Osteoblast (primary cell): ENCODE measurements at regions not wholly inside any gene's neighbourhood (a gene's known extent, or its start where the extent isn't known, plus 50 kb on each side); places are given as distances from the start of the nearest gene placed in this dataset.

ENCODE experiments used
- DNase-seq: peaks from one replicate; pipeline ENCODE4 v3.0.0; 2011; ENCODE audit warnings: low spot score, mixed read lengths; ENCODE audit not compliant: insufficient read length; ENCODE audit errors: missing footprints
- H2AFZ ChIP-seq: 2 replicates; pipeline ENCODE4 v1.6.0; 2011; ENCODE audit warnings: mild to moderate bottlenecking, low read length
- H3K27ac ChIP-seq: 2 replicates; pipeline ENCODE4 v1.5.1; 2011; ENCODE audit warnings: mild to moderate bottlenecking, low read depth, low read length, moderate library complexity
- H3K27me3 ChIP-seq: 2 replicates; pipeline ENCODE4 v1.6.0; 2012; ENCODE audit warnings: mild to moderate bottlenecking, control low read depth, inconsistent platforms, low read length, moderate library complexity; ENCODE audit not compliant: insufficient read depth
- H3K36me3 ChIP-seq: 2 replicates; pipeline ENCODE4 v1.5.1; 2011; ENCODE audit warnings: mild to moderate bottlenecking, low read length, control low read depth, moderate library complexity; ENCODE audit not compliant: insufficient read depth
- H3K4me1 ChIP-seq: 2 replicates; pipeline ENCODE4 v1.5.1; 2011; ENCODE audit warnings: mild to moderate bottlenecking, low read length, control low read depth, moderate library complexity; ENCODE audit not compliant: insufficient read depth
- H3K4me2 ChIP-seq: 2 replicates; pipeline ENCODE4 v1.6.0; 2011; ENCODE audit warnings: mild to moderate bottlenecking, low read length; ENCODE audit not compliant: insufficient read depth
- H3K4me3 ChIP-seq: fragments of 200-600 bp; sonication (generic); 3 replicates; pipeline ENCODE4 v1.5.1; 2012; ENCODE audit warnings: mild to moderate bottlenecking, low read length, inconsistent platforms; ENCODE audit not compliant: insufficient read depth
- H3K79me2 ChIP-seq: 2 replicates; pipeline ENCODE4 v1.6.0; 2012; ENCODE audit warnings: mild to moderate bottlenecking, low read length, control low read depth, inconsistent platforms; ENCODE audit not compliant: insufficient read depth
- H3K9me3 ChIP-seq: 2 replicates; pipeline ENCODE4 v1.5.1; 2011; ENCODE audit warnings: low read depth, low read length, control low read depth
- H4K20me1 ChIP-seq: 2 replicates; pipeline ENCODE4 v1.6.0; 2012; ENCODE audit warnings: mild to moderate bottlenecking, low read length, control low read depth; ENCODE audit not compliant: insufficient read depth
- TF ChIP-seq, protein P1 (sequence below): IDR thresholded peaks from 2 replicates; pipeline ENCODE4 v1.5.1; 2011; ENCODE audit warnings: mild to moderate bottlenecking, low read depth, low read length, moderate library complexity; ENCODE audit errors: extremely low read depth

DNA sequence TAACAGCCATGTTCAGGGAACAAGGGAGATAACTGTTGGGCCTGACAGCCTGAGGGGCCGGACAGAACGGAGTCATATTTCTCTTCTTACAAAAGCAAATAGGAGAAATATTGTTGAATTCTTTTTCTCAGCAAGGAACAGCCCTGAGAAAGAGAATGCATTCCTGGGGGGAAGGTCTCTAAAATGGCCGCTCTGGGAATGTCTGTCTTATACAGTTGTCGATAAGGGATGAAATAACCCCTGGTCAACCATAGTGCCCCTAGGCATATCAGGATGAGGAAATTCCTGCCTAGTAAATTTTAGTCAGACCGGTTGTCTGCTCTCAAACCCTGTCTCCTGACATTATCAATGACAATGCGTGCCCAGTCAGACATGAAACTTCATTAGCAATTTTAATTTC lies 1925.5 kb downstream of the PCDH7 start:
- no peaks in the 10 kb centered on the region for H3K27me3 ChIP-seq

GRCh38 chr4:32658019-32658418 lies 1937.8 kb downstream of the PCDH7 start:
- Histone ChIP-seq H3K4me2 (no peak overlapping the region), H3K36me3 (no peaks in the 10 kb centered on the region), H2AFZ (no peak overlapping the region), H3K4me3 (no peak overlapping the region), H3K9me3 (peaks cover 5% of the 10 kb centered on the region), H4K20me1 (no peaks in the 10 kb centered on the region), H3K27me3 (no peaks in the 10 kb centered on the region), H3K79me2 (no peaks in the 10 kb centered on the region), H3K27ac (no peak overlapping the region), H3K4me1 (no peaks in the 10 kb centered on the region)
- DNase-seq = no peak
- TF ChIP-seq, protein P1, sequence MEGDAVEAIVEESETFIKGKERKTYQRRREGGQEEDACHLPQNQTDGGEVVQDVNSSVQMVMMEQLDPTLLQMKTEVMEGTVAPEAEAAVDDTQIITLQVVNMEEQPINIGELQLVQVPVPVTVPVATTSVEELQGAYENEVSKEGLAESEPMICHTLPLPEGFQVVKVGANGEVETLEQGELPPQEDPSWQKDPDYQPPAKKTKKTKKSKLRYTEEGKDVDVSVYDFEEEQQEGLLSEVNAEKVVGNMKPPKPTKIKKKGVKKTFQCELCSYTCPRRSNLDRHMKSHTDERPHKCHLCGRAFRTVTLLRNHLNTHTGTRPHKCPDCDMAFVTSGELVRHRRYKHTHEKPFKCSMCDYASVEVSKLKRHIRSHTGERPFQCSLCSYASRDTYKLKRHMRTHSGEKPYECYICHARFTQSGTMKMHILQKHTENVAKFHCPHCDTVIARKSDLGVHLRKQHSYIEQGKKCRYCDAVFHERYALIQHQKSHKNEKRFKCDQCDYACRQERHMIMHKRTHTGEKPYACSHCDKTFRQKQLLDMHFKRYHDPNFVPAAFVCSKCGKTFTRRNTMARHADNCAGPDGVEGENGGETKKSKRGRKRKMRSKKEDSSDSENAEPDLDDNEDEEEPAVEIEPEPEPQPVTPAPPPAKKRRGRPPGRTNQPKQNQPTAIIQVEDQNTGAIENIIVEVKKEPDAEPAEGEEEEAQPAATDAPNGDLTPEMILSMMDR = no peak

More for the DNA sequence above, 1925.5 kb downstream of the PCDH7 start:
- Histone ChIP-seq H3K4me2 (no peak overlapping the region), H4K20me1 (no peaks in the 10 kb centered on the region), H3K4me1 (no peaks in the 10 kb centered on the region), H2AFZ (no peak overlapping the region), H3K36me3 (no peaks in the 10 kb centered on the region), H3K79me2 (no peaks in the 10 kb centered on the region), H3K4me3 (no peak overlapping the region), H3K27ac (no peak overlapping the region), H3K9me3 (no peaks in the 10 kb centered on the region)
- no peak for DNase-seq
- TF ChIP-seq, protein P1 = no peak

DNA sequence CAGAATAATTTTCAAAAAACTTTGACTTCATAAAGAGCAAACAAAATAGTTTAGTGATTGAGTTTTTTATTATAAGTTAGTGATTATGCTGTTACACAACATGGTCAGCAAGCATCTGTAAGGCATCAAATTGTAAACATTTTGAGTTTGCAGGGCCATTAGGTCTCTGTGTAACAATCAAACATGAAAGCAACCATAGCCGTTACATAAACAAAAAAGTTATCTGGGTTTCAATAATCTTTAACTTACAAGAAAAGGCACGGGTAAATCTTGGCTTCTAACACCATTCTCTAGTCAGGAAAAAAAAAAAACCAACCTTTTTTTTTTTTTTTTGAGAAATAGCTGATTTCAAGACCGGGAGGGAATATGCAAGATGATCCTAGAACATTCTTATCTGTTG lies 1941.1 kb downstream of the PCDH7 start:
- H3K4me3 ChIP-seq = no peak overlapping the region

GRCh38 chr4:32662803-32663202 lies 1942.6 kb downstream of the PCDH7 start:
- Histone ChIP-seq H3K4me1 (no peaks in the 10 kb centered on the region), H2AFZ (no peak overlapping the region), H3K27ac (no peak overlapping the region), H3K27me3 (no peaks in the 10 kb centered on the region), H4K20me1 (no peaks in the 10 kb centered on the region), H3K4me2 (no peak overlapping the region), H3K9me3 (peaks cover 2% of the 10 kb centered on the region), H3K4me3 (no peak overlapping the region), H3K79me2 (no peaks in the 10 kb centered on the region), H3K36me3 (no peaks in the 10 kb centered on the region)
- no peak for DNase-seq
- TF ChIP-seq, protein P1 = no peak

More for the DNA sequence above, 1941.1 kb downstream of the PCDH7 start:
- DNase-seq = no peak
- no peaks in the 10 kb centered on the region for H3K27me3 ChIP-seq
- H3K27ac ChIP-seq = no peak overlapping the region
- H3K9me3 ChIP-seq = peaks cover 5% of the 10 kb centered on the region
- H3K4me1 ChIP-seq = no peaks in the 10 kb centered on the region
- no peak overlapping the region for H2AFZ ChIP-seq
- no peak overlapping the region for H3K4me2 ChIP-seq
- no peaks in the 10 kb centered on the region for H4K20me1 ChIP-seq
- no peaks in the 10 kb centered on the region for H3K79me2 ChIP-seq
- H3K36me3 ChIP-seq = no peaks in the 10 kb centered on the region
- TF ChIP-seq, protein P1 = no peak
